ENCODE measurements at regions not wholly inside any gene's neighbourhood (a gene's known extent, or its start where the extent isn't known, plus 50 kb on each side); places are given as distances from the start of the nearest gene placed in this dataset.
"Not testable (repeated sequence)": the region's sequence is repeated elsewhere in the genome, so short reads cannot be mapped to it uniquely, and the experiment has no call there.

DNA sequence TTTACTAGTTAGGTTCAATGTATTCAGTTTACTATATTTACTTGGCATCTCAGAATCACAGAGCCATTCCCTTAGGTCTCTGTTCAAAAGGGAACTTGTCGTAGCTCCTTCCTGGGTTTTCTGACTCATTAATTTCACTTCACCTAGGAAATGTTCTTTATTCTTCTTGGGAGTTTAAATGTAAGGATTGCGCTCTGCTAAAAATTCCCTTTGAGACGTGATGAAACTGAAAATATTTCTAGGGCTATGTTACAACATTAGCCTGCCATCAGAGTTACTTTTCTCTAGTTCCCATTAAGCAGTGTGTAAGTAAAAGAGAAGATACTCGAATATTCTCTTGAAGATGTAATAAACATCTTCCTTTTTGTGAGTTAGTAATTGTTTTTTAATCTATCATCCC lies 209.5 kb downstream of the CASP12 start:
- H3K9ac ChIP-seq (ENCODE audit: low read depth, low read length): no peak overlapping the region
- H3K36me3 ChIP-seq (ENCODE audit: control insufficient read depth, insufficient read depth, low read length): no peaks in the 10 kb centered on the region
- no peaks in the 10 kb centered on the region for H3K9me3 ChIP-seq (ENCODE audit: control insufficient read depth, insufficient read depth, low read length)
- H3K27me3 ChIP-seq (ENCODE audit: control insufficient read depth, insufficient read depth, low read length): no peaks in the 10 kb centered on the region
- peak overlapping the region; percentile 9 for H3K27ac ChIP-seq (ENCODE audit: low read depth, low read length)
- no peak overlapping the region for H3K4me3 ChIP-seq (ENCODE audit: low read depth, low read length)
- H3K4me1 ChIP-seq (ENCODE audit: control insufficient read depth, insufficient read depth, low read length): peaks cover 42% of the 10 kb centered on the region

GRCh38 chr11:104682206-104682605 lies 216.1 kb downstream of the CASP12 start:
- Histone ChIP-seq H3K9ac (ENCODE audit: low read depth, low read length) (no peak overlapping the region), H3K4me1 (ENCODE audit: control insufficient read depth, insufficient read depth, low read length) (peaks cover 51% of the 10 kb centered on the region), H3K27ac (ENCODE audit: low read depth, low read length) (no peak overlapping the region)

GRCh38 chr11:104679258-104679657 lies 219.0 kb downstream of the CASP12 start:
- Histone ChIP-seq H3K9me3 (ENCODE audit: control insufficient read depth, insufficient read depth, low read length) (peaks cover 3% of the 10 kb centered on the region; the same call in 1 of the 2 replicates), H3K9ac (ENCODE audit: low read depth, low read length) (no peak overlapping the region), H3K27me3 (ENCODE audit: control insufficient read depth, insufficient read depth, low read length) (no peaks in the 10 kb centered on the region), H3K4me1 (ENCODE audit: control insufficient read depth, insufficient read depth, low read length) (peaks cover 28% of the 10 kb centered on the region), H3K27ac (ENCODE audit: low read depth, low read length) (no peak overlapping the region), H3K4me3 (ENCODE audit: low read depth, low read length) (no peak overlapping the region), H3K36me3 (ENCODE audit: control insufficient read depth, insufficient read depth, low read length) (no peaks in the 10 kb centered on the region)

More at GRCh38 chr11:104682206-104682605, 216.1 kb downstream of the CASP12 start:
- Histone ChIP-seq H3K36me3 (ENCODE audit: control insufficient read depth, insufficient read depth, low read length) (no peaks in the 10 kb centered on the region), H3K27me3 (ENCODE audit: control insufficient read depth, insufficient read depth, low read length) (no peaks in the 10 kb centered on the region), H3K9me3 (ENCODE audit: control insufficient read depth, insufficient read depth, low read length) (no peaks in the 10 kb centered on the region), H3K4me3 (ENCODE audit: low read depth, low read length) (no peak overlapping the region)

DNA sequence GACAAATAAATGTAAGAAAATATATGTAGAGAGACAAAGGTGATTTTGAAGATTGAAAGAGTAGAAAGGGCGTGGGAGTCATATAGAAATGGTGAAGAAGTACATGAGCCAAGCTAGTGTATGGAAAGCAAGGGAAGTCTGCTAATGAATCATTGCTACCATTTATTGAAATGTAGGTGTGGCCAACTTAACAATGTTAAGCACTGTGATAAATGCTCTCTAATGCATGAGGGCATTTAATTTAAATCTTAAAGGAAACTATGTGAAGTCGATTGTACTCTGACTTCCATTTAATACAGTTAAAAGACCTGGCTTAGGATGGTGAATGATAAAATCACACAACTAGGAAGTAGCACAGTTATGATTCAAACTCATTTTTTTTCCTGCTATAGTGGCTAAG lies 219.9 kb downstream of the CASP12 start:
- peaks cover 3% of the 10 kb centered on the region; the same call in 1 of the 2 replicates for H3K9me3 ChIP-seq (ENCODE audit: control insufficient read depth, insufficient read depth, low read length)

GRCh38 chr11:104677069-104677468 lies 221.2 kb downstream of the CASP12 start:
- peaks cover 28% of the 10 kb centered on the region for H3K4me1 ChIP-seq (ENCODE audit: control insufficient read depth, insufficient read depth, low read length)
- H3K9me3 ChIP-seq (ENCODE audit: control insufficient read depth, insufficient read depth, low read length); H3K27me3 ChIP-seq (ENCODE audit: control insufficient read depth, insufficient read depth, low read length); H3K36me3 ChIP-seq (ENCODE audit: control insufficient read depth, insufficient read depth, low read length); H3K4me3 ChIP-seq (ENCODE audit: low read depth, low read length); H3K9ac ChIP-seq (ENCODE audit: low read depth, low read length); H3K27ac ChIP-seq (ENCODE audit: low read depth, low read length): not testable (repeated sequence)

More for the DNA sequence above, 219.9 kb downstream of the CASP12 start:
- no peaks in the 10 kb centered on the region for H3K27me3 ChIP-seq (ENCODE audit: control insufficient read depth, insufficient read depth, low read length)
- H3K9ac ChIP-seq (ENCODE audit: low read depth, low read length): no peak overlapping the region
- no peak overlapping the region for H3K27ac ChIP-seq (ENCODE audit: low read depth, low read length)
- no peaks in the 10 kb centered on the region for H3K36me3 ChIP-seq (ENCODE audit: control insufficient read depth, insufficient read depth, low read length)
- peaks cover 28% of the 10 kb centered on the region for H3K4me1 ChIP-seq (ENCODE audit: control insufficient read depth, insufficient read depth, low read length)
- peak overlapping the region; percentile 21; the same call in 1 of the 2 replicates for H3K4me3 ChIP-seq (ENCODE audit: low read depth, low read length)

- Histone ChIP-seq H3K9me3 (ENCODE audit: control insufficient read depth, insufficient read depth, low read length) (peaks cover 3% of the 10 kb centered on the region; the same call in 1 of the 2 replicates), H3K27me3 (ENCODE audit: control insufficient read depth, insufficient read depth, low read length) (no peaks in the 10 kb centered on the region), H3K4me3 (ENCODE audit: low read depth, low read length) (no peak overlapping the region), H3K36me3 (ENCODE audit: control insufficient read depth, insufficient read depth, low read length) (no peaks in the 10 kb centered on the region), H3K27ac (ENCODE audit: low read depth, low read length) (no peak overlapping the region), H3K4me1 (ENCODE audit: control insufficient read depth, insufficient read depth, low read length) (0 out of 2 replicates have a peak, but pooled peaks cover 1% of the 10 kb centered on the region), H3K9ac (ENCODE audit: low read depth, low read length) (no peak overlapping the region)
Observed at GRCh38 chr11:104672897-104673296, 225.4 kb downstream of the CASP12 start.

DNA sequence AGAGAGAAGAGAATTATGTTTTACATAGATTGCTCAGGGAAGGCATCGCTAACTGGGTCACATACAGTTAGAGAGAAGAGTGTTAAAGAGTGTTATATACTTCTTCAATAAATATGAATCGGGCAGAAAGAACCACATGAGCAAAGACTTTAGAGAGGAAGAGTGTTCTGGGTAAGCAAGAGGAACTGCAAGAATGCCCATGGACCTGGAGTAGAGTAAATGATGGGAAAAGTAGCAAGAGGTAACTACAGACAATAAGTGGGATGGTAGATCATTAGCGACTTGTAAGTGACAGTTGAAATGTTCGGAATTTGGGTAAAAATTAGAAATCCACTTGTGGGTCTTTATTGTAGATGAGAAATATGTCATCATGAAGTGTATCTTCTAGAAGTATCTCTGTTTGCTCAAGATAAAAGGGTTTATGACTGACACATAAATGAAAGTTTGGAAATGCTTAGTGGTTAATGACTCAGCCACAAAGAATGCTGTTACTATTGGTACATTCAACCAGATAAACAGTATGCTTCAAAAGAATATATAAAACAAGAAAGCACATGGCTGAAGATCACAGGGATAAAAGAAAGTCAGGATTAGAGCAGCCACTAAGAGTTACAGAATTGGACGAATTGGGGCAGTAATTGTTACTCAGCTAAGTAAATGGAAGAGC lies 229.3 kb downstream of the CASP12 start:
- Histone ChIP-seq H3K27ac (ENCODE audit: low read depth, low read length) (no peak overlapping the region), H3K27me3 (ENCODE audit: control insufficient read depth, insufficient read depth, low read length) (no peaks in the 10 kb centered on the region), H3K9ac (ENCODE audit: low read depth, low read length) (no peak overlapping the region), H3K9me3 (ENCODE audit: control insufficient read depth, insufficient read depth, low read length) (no peaks in the 10 kb centered on the region), H3K4me1 (ENCODE audit: control insufficient read depth, insufficient read depth, low read length) (no peaks in the 10 kb centered on the region), H3K36me3 (ENCODE audit: control insufficient read depth, insufficient read depth, low read length) (no peaks in the 10 kb centered on the region), H3K4me3 (ENCODE audit: low read depth, low read length) (no peak overlapping the region)

- Histone ChIP-seq H3K27me3 (ENCODE audit: control insufficient read depth, insufficient read depth, low read length) (no peaks in the 10 kb centered on the region), H3K9ac (ENCODE audit: low read depth, low read length) (no peak overlapping the region), H3K4me3 (ENCODE audit: low read depth, low read length) (no peak overlapping the region), H3K36me3 (ENCODE audit: control insufficient read depth, insufficient read depth, low read length) (no peaks in the 10 kb centered on the region), H3K4me1 (ENCODE audit: control insufficient read depth, insufficient read depth, low read length) (no peaks in the 10 kb centered on the region), H3K9me3 (ENCODE audit: control insufficient read depth, insufficient read depth, low read length) (no peaks in the 10 kb centered on the region), H3K27ac (ENCODE audit: low read depth, low read length) (no peak overlapping the region)
Observed at GRCh38 chr11:104666624-104667023, 231.6 kb downstream of the CASP12 start.

DNA sequence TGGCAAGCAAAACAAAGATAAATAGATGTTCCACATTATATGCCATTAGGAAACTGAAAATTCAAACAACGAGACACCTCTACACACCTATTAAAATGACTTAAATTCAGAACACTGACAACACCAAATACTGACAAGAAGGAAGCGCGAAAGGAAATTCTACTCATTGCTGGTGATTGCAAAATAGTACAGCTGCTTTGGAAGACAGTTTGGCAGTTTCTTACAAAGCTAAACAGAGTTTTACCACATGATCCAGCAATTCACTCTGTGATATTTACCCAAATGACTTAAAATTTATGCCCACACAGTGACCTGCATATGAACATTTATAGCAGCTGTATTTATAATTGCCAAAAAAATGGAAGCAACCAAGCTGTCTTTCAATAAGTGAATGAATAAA lies 232.6 kb downstream of the CASP12 start:
- Histone ChIP-seq H3K27ac (ENCODE audit: low read depth, low read length) (no peak overlapping the region), H3K9ac (ENCODE audit: low read depth, low read length) (no peak overlapping the region), H3K9me3 (ENCODE audit: control insufficient read depth, insufficient read depth, low read length) (no peaks in the 10 kb centered on the region), H3K27me3 (ENCODE audit: control insufficient read depth, insufficient read depth, low read length) (no peaks in the 10 kb centered on the region), H3K4me1 (ENCODE audit: control insufficient read depth, insufficient read depth, low read length) (no peaks in the 10 kb centered on the region), H3K4me3 (ENCODE audit: low read depth, low read length) (no peak overlapping the region), H3K36me3 (ENCODE audit: control insufficient read depth, insufficient read depth, low read length) (no peaks in the 10 kb centered on the region)

- no peak overlapping the region for H3K27ac ChIP-seq (ENCODE audit: low read depth, low read length)
- H3K9ac ChIP-seq (ENCODE audit: low read depth, low read length): no peak overlapping the region
- no peaks in the 10 kb centered on the region for H3K9me3 ChIP-seq (ENCODE audit: control insufficient read depth, insufficient read depth, low read length)
- H3K4me3 ChIP-seq (ENCODE audit: low read depth, low read length): no peak overlapping the region
- no peaks in the 10 kb centered on the region for H3K27me3 ChIP-seq (ENCODE audit: control insufficient read depth, insufficient read depth, low read length)
- H3K4me1 ChIP-seq (ENCODE audit: control insufficient read depth, insufficient read depth, low read length): no peaks in the 10 kb centered on the region
- H3K36me3 ChIP-seq (ENCODE audit: control insufficient read depth, insufficient read depth, low read length): no peaks in the 10 kb centered on the region
Observed at GRCh38 chr11:104663190-104664140, 234.8 kb downstream of the CASP12 start.

GRCh38 chr11:104661901-104662300 lies 236.4 kb downstream of the CASP12 start:
- Histone ChIP-seq H3K9me3 (ENCODE audit: control insufficient read depth, insufficient read depth, low read length) (no peaks in the 10 kb centered on the region), H3K27ac (ENCODE audit: low read depth, low read length) (no peak overlapping the region), H3K4me3 (ENCODE audit: low read depth, low read length) (no peak overlapping the region), H3K27me3 (ENCODE audit: control insufficient read depth, insufficient read depth, low read length) (no peaks in the 10 kb centered on the region), H3K9ac (ENCODE audit: low read depth, low read length) (no peak overlapping the region), H3K4me1 (ENCODE audit: control insufficient read depth, insufficient read depth, low read length) (no peaks in the 10 kb centered on the region), H3K36me3 (ENCODE audit: control insufficient read depth, insufficient read depth, low read length) (no peaks in the 10 kb centered on the region)
